ENCODE measurements at regions not wholly inside any gene's neighbourhood (a gene's known extent, or its start where the extent isn't known, plus 50 kb on each side); places are given as distances from the start of the nearest gene placed in this dataset.

DNA sequence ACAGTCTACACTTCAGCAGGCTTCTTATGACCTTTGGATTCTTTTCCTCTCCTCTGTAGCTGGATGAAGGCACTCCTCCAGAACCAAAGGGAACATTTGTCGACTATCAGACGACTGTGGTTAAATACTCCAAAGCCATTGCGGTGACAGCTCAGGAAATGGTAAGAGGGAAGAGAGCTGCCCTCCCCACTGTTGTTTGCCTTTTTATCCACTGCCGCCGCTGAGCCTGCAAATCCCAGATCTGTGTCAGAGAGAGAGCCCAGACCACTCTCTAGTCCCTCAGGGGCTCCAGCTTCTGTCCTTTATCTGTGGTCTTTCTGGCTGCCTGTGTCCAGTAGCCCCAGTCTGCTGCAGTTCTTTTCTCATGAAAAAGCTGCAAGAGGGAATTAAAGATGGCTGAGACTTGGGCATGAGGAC is 261.5 kb upstream of the TPM1 start:
- H3K4me3 ChIP-seq (ENCODE audit: low read depth, low read length) = no peak overlapping the region
- DNase-seq (ENCODE audit: low read depth) = no peak
- H3K27me3 ChIP-seq (ENCODE audit: control insufficient read depth, insufficient read depth, low read length) = no peaks in the 10 kb centered on the region
- ChIA-PET POLR2A (no interaction called here), CTCF (interaction anchor here (0.8 to 3.1 kb wide), 3 partner anchors 23 to 308 kb away, joined by 3 to 27 read pairs (median 4); no protein-coding TSS in a partner anchor)
- H3K36me3 ChIP-seq (ENCODE audit: control insufficient read depth, insufficient read depth, low read length) = no peaks in the 10 kb centered on the region
- TF ChIP-seq, protein P1, sequence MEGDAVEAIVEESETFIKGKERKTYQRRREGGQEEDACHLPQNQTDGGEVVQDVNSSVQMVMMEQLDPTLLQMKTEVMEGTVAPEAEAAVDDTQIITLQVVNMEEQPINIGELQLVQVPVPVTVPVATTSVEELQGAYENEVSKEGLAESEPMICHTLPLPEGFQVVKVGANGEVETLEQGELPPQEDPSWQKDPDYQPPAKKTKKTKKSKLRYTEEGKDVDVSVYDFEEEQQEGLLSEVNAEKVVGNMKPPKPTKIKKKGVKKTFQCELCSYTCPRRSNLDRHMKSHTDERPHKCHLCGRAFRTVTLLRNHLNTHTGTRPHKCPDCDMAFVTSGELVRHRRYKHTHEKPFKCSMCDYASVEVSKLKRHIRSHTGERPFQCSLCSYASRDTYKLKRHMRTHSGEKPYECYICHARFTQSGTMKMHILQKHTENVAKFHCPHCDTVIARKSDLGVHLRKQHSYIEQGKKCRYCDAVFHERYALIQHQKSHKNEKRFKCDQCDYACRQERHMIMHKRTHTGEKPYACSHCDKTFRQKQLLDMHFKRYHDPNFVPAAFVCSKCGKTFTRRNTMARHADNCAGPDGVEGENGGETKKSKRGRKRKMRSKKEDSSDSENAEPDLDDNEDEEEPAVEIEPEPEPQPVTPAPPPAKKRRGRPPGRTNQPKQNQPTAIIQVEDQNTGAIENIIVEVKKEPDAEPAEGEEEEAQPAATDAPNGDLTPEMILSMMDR (IDR thresholded peaks at IDR 0.05; ENCODE audit: insufficient read depth, low read depth, low read length) = no peak

DNA sequence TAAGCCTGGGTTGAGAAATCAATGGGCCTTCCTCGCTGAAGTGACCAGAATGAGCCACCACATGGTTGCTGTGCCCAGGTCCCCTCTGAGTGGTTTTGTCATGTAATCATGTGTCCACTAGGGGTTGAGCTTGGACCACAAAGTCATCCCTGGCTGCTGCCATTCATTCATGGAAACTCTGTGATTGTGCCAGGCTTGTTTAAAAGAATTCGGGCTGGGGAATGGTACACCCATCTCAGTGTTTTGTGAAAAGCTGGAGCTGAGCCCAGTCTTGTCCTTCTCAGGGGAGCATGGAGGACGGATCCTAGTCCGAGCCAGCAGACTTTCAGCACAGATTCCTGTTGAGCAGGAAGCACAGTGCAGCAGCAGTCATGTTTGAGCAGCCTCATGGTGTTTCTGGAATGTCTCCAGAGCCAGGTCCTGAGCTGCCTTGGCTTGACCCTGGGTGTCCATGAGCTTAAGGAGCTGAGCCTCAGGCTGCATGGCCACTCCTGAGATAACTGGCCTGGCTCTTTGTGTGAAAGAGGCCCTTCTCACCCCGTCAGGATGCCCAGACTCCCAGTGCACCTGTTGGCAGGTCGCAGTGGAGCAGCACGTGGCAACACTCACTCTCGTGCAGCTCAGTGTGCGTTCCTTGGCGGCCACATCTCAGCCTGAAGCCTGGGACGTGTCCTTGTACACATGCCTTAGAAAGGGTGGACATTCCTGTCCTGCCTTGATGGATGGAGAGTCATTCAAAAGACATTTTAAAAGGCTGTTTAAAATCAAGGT is 260.3 kb upstream of the TPM1 start:
- Histone ChIP-seq H3K36me3 (ENCODE audit: control insufficient read depth, insufficient read depth, low read length) (no peaks in the 10 kb centered on the region), H3K27me3 (ENCODE audit: control insufficient read depth, insufficient read depth, low read length) (no peaks in the 10 kb centered on the region), H3K4me3 (ENCODE audit: low read depth, low read length) (no peak overlapping the region)
- CTCF ChIA-PET = interaction anchor here (0.6 to 3.1 kb wide), 26 partner anchors 9 to 370 kb away, joined by 3 to 27 read pairs (median 4); partner anchors contain the start of gene TPM1
- DNase-seq (ENCODE audit: low read depth) = no peak
- TF ChIP-seq, protein P1 (IDR thresholded peaks at IDR 0.05; ENCODE audit: insufficient read depth, low read depth, low read length) = peak; percentile 71
- POLR2A ChIA-PET = interaction anchor here (0.5 kb wide), 2 partner anchors 109 to 443 kb away, joined by 3 to 6 read pairs; no protein-coding TSS in a partner anchor

DNA sequence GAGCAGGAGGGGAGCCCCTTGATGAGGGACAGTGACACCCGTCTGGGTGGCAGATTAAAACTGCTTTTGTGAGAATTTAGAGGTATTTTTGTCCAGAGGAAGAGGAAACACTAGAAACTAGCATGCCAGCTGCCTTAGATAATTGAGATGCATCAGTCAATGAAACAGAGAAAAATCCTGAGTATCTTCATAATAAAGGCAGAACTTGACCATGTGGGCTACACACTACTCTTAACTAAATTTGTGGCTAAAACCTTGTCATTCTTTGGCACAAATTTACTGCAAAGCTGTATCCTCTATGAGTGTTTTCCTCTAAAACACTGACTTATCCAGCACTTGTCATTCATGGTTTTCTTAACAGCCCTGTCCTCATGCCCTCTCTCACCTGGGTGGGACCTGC is 259.7 kb upstream of the TPM1 start:
- CTCF ChIA-PET = interaction anchor here (0.6 to 3.1 kb wide), 21 partner anchors 9 to 353 kb away, joined by 3 to 27 read pairs (median 4); partner anchors contain the start of gene TPM1
- POLR2A ChIA-PET = interaction anchor here (0.5 kb wide), 1 partner anchor 444 kb away, joined by 3 read pairs; no protein-coding TSS in a partner anchor
- no peak overlapping the region for H3K4me3 ChIP-seq (ENCODE audit: low read depth, low read length)

DNA sequence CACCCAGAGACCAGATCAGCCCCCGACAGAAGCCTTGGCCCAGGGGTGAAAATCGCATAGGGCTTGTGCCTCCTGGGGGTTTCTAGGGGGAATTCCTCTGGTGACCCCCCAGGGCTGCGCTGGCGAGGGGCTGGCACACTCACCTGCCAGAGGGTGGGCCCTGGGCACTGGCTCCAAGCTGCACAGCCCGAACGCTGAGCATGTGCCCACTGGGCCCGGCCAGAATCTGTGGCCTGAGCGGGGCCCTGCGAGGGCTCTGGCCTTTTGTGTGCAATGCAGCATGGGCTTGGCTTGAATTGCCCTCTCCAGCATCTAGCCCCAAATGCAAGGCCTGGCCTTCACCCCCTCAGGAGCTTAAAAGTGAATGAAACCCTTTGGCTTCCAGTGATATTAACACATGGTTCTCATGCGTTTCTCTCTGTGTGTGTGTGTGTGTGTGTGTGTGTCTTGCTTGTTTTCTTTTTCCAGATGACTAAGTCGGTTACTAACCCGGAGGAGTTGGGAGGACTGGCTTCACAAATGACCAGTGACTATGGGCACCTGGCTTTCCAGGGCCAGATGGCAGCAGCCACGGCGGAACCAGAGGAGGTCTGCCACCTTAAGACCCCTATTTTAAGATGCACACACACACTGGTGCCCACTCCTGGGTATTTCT is 259.1 kb upstream of the TPM1 start:
- TF ChIP-seq, protein P1 (IDR thresholded peaks at IDR 0.05; ENCODE audit: insufficient read depth, low read depth, low read length) = no peak
- no peaks in the 10 kb centered on the region for H3K27me3 ChIP-seq (ENCODE audit: control insufficient read depth, insufficient read depth, low read length)
- H3K36me3 ChIP-seq (ENCODE audit: control insufficient read depth, insufficient read depth, low read length) = no peaks in the 10 kb centered on the region
- ChIA-PET POLR2A (interaction anchor here (0.6 kb wide), 1 partner anchor 12 kb away, joined by 10 read pairs; no protein-coding TSS in a partner anchor), CTCF (interaction anchor here (0.6 to 3.1 kb wide), 11 partner anchors 10 to 353 kb away, joined by 3 to 27 read pairs (median 6); no protein-coding TSS in a partner anchor)
- H3K4me3 ChIP-seq (ENCODE audit: low read depth, low read length) = no peak overlapping the region
- no peak for DNase-seq (ENCODE audit: low read depth)

More for the DNA sequence above, 259.7 kb upstream of the TPM1 start:
- DNase-seq (ENCODE audit: low read depth) = no peak
- H3K36me3 ChIP-seq (ENCODE audit: control insufficient read depth, insufficient read depth, low read length) = no peaks in the 10 kb centered on the region
- TF ChIP-seq, protein P1 (IDR thresholded peaks at IDR 0.05; ENCODE audit: insufficient read depth, low read depth, low read length) = no peak
- no peaks in the 10 kb centered on the region for H3K27me3 ChIP-seq (ENCODE audit: control insufficient read depth, insufficient read depth, low read length)
